DMS 273 (cell line): ENCODE measurements at regions not wholly inside any gene's neighbourhood (a gene's known extent, or its start where the extent isn't known, plus 50 kb on each side); places are given as distances from the start of the nearest gene placed in this dataset.

ENCODE experiments used
- DNase-seq: peaks from one replicate; lab custom pipeline; 2025; ENCODE audit not compliant: unreplicated experiment; lab: John Stamatoyannopoulos, UW

DNA sequence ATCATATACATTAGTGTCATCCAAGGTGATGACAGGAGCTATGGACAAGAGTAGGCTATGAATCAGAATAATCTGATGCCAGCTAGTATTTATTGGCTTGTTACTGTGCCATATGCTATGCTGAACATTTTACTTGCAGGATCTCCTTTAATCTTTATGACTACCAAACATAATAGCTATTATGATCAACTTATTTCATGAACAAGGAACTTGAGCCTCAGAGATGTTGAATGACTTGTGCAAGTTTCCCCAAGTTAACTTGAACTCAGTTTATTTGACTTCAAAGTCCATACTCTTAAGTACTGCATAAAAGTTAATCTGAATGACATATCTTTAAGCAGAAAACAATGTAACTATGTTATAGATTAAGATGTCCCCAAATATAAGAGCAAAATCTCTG is 178.8 kb upstream of the ARHGAP20 start:
- no peak for DNase-seq

GRCh38 chr11:110886288-110886970 is 174.2 kb upstream of the ARHGAP20 start:
- DNase-seq = no peak

DNA sequence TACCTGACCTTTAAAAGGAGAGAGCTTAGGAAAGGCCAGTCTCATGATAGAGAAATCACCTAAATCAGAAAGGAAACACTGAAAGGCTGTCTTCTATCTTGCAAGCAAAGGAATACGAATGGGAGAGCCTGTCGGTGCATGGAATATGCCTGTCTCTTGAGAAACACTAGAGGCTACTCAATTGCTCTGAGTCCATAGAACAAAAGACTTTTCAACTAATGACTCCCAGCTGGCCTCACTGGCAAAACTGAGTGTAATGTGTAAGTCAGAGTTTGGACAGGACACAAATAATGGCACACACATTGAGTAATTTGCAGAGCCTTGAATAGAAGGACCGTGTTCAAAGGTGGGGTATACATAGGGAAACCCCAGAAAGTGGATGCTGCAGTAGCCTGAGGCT is 171.0 kb upstream of the ARHGAP20 start:
- no peak for DNase-seq

- DNase-seq = no peak
These were observed 166.3 kb upstream of the ARHGAP20 start for GRCh38 chr11:110878513-110878912.

- no peak for DNase-seq
These were observed 162.3 kb upstream of the ARHGAP20 start for GRCh38 chr11:110874437-110875030.

DNA sequence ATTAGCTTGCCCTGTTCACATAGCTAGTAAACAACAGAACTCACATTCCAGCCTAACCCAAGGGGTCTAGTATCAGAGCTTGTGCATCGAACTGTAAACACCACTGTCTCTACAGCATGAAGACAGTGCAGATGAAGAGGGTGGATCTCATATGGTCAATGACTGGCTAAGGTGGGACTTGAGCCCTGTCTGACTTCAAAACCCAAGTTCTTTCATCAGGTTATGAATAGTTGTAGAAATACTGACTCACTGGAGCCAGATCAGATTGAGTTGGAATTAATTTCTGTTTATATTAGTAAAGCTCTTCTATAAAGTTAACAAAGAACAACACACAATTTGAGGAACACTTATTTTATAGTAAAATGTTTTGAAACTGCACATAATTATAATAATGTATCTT is 161.7 kb upstream of the ARHGAP20 start:
- no peak for DNase-seq

- no peak for DNase-seq
These were observed 158.7 kb upstream of the ARHGAP20 start for GRCh38 chr11:110870816-110871522.

- DNase-seq = no peak
These were observed 155.7 kb upstream of the ARHGAP20 start for GRCh38 chr11:110867951-110868350.

DNA sequence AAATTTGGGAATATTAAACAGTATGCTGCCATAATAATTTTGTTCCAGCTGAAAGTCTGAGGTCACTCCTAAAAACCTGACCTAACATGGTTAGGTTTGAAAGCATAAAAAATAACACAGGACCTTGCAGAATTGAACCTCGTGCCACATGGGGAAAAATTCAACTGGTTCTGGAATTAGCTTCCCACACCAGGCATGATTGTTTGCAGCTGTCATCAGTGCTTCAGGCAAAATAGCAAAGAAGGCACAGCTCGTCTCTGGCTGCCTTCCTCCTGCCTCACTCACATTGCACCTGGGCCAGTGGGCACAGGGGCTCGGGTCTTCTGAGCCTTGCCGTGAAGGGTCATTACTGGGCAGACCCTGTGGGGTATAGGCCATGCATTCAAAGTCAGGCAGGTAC is 153.8 kb upstream of the ARHGAP20 start:
- DNase-seq = no peak

- no peak for DNase-seq
These were observed 150.2 kb upstream of the ARHGAP20 start for GRCh38 chr11:110862407-110862806.

GRCh38 chr11:110860461-110860860 is 148.2 kb upstream of the ARHGAP20 start:
- no peak for DNase-seq

DNA sequence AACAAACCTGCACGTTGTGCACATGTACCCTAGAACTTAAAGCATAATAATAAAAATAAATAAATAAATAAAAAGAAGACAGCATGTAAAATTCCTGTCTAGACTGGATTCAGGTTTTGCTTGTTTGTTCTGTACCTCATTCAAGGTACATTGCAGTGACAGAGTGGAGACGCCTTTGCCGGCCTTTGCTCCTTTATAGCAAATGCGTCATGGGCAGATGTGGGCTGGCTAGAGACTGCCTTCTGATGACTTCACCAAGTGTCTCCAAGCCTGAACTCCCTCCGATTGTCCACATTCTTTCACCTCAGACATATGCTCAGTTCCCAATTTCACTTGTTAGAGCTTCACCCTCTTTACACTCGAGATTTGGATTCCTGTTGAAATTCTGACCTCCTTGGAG is 147.8 kb upstream of the ARHGAP20 start:
- no peak for DNase-seq

DNA sequence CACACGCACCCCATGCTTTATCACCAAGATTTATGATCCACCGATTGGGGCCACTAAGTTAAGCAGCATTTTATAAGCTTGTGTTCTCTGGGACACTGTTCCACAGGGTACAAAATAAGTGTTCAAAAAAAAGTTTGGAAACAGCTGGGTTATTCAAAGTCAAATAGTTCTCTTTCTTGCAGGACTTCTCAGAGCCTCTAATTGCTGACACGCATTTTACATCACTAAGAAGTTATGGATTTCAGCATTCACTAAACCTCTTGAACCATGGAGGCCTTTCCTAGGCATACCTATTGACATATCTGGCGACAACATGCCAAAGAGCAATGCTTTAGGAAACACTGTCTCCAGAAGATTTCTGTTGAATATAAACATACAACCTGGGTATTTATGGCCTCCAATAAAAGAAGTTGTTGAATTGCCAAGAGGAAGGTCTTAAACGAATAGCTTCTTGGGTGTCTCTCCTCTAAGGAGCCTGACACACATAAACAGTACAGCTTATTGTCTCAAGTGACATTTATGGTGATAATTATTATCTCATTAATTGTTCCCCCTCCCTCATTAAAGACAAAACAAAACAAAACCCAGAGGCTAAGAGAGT is 147.1 kb upstream of the ARHGAP20 start:
- DNase-seq = no peak

GRCh38 chr11:110858547-110858921 is 146.3 kb upstream of the ARHGAP20 start:
- DNase-seq = peak; percentile 2

- DNase-seq = no peak
These were observed 145.8 kb upstream of the ARHGAP20 start for GRCh38 chr11:110857892-110858546.

- no peak for DNase-seq
These were observed 145.0 kb upstream of the ARHGAP20 start for GRCh38 chr11:110856996-110857812.

DNA sequence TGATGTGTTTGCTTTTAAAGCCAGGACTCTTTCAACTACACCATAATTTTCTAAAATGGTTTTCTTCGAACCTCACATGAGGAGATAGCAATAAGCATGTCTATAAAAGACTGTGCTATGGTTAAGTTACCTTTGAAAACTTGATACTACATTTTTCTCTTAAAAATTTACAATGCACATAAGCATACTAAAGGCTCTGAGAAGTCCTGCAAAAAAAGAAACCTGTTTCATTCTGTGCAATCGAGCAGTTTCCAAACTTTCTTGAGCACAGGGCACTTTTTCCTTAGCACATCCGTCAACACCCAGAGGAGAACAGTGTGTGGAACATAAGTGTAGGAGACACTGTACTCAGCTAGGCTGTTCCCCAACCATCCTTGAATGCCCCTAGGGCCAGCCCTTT is 144.1 kb upstream of the ARHGAP20 start:
- DNase-seq = no peak

GRCh38 chr11:110855191-110855590 is 143.0 kb upstream of the ARHGAP20 start:
- DNase-seq = no peak

DNA sequence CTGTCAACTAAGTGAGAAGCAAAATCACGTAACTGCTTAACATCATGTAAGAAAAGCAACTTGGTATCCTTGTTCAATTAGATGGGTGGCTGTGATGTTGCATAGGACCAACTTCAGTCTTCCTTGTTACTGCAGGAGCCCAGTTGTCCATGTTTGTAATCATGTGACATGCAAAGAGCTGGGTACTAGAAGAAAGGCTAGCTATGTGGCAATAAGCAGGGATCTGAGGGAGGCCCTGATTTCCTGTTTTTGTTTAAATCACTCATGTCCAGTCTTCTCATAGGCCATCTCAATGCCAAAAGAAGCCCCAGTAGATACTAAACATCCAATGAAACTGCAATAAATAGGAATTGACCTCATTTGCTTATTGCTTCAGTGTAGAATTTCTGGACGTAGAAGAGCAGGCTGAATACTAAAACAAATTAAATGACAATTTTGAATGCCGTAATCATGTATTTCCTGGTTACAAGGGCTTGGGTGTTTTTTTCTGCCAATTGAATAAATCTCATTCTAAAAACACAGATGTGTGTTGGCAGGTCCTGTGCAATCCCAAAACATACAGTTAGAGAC is 140.8 kb upstream of the ARHGAP20 start:
- DNase-seq = no peak

DNA sequence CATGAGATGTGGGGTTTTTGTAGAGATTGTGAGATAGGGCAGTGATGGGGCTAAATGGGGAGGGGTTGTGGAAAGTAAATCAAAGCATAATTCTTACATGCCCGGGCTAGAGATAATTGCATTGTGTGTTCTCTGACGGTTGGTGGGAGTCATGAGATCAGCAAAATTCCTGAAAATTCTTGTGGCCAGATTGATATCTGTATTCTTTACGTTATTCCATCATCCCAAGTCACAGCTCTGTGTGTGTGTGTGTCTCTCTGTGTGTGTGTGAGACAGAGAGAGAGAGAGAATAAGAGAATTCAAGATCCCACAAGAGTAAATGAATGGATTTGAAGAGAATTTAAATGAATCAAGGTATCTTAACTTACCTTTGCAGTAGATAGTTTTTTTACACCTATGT is 138.6 kb upstream of the ARHGAP20 start:
- no peak for DNase-seq
